ELR (cell line): ENCODE measurements at regions not wholly inside any gene's neighbourhood (a gene's known extent, or its start where the extent isn't known, plus 50 kb on each side); places are given as distances from the start of the nearest gene placed in this dataset.

Source experiments
- DNase-seq: peaks from one replicate; pipeline ENCODE4 v3.0.0-alpha.2; 2015; ENCODE audit warnings: low read depth

DNA sequence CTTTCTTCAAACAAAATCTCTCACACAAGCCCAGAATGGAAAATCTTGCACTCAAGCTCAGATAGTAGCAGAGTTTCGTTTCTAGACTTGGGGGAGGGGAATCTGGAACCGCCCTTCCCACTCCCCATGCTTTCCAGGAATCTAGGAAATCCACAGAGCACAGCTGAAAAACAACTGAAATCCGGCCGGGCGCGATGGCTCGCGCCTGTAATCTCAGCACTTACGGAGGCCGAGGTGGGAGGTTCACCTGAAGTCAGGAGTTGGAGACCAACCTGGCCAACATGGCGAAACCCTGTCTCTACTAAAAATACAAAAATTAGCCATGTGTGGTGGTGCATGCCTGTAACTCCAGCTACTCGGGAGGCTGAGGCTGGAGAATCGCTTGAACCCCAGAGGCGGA is 127.3 kb upstream of the SLC34A2 start:
- no peak for DNase-seq

DNA sequence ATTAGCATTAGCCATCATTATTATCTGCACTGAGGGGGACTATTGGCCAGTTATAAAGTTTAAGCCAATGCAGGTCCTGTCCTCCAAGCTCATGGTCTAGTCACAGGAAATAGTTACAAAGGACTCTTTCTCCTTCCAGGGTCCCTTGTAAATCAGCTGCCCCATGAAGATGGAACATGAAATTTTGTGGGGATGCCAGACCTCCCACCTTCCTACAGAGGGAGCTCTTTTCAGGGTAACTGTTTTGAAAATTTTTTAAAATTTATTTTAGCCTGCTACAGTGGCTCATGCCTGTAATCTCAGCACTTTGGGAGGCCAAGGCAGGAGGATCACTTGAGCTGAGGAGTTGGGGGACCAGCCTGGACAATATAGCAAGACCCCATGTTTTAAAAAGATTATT is 124.4 kb upstream of the SLC34A2 start:
- no peak for DNase-seq

DNA sequence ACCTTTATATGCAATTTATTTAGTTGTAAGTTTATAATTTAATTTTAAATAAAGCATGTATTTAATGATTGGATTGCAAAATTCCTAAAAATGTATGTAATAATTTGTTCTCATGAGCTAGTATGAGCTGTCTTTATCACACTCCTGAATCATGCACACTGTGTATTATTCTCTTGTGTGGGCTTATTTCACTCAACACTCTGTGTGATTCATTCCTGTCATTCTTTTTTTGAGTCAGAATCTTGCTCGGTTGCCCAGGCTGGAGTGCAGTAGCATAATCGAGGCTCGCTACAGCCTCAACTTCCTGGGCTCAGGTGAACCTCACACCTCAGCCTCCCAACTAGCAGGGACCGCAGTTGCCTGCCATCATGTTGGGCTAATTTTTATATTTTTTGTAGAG is 123.1 kb upstream of the SLC34A2 start:
- no peak for DNase-seq

DNA sequence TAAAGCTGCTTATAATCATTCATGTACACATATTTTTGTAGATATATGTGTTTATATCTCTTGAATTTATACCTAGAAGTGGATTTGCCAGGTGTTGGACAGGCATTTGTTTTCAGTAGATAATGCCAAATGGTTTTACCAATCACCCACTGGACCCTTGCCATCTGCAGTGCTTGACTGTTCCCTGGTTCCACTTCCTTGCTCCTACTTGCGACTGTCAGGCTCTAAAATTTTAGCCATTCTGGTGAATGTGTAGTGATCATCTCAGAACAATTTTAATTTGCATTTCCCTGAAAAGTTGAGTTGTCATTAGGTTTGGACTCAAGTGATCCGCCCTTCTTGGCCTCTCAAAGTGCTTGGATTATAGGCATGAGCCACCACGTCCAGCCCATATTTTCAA is 122.4 kb upstream of the SLC34A2 start:
- DNase-seq, result no peak

DNA sequence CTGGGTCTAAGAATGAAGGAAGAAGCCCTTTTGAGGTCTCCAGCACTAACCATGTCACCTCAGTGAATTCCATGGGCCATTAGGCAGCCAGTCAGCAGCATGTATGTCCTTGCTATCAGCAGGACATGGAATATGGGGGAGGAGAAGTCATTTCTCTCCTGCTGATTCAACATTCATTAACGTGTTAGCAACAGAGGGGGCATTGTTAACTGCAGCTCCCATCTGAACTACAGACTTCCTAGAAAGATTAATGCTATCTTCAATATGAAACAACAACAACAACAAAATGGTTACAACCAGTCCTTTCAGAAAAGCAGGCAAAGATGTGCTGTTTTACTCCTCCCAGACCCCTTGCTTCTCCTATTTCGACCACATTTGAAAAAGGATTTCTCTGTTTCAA is 120.4 kb upstream of the SLC34A2 start:
- no peak for DNase-seq

DNA sequence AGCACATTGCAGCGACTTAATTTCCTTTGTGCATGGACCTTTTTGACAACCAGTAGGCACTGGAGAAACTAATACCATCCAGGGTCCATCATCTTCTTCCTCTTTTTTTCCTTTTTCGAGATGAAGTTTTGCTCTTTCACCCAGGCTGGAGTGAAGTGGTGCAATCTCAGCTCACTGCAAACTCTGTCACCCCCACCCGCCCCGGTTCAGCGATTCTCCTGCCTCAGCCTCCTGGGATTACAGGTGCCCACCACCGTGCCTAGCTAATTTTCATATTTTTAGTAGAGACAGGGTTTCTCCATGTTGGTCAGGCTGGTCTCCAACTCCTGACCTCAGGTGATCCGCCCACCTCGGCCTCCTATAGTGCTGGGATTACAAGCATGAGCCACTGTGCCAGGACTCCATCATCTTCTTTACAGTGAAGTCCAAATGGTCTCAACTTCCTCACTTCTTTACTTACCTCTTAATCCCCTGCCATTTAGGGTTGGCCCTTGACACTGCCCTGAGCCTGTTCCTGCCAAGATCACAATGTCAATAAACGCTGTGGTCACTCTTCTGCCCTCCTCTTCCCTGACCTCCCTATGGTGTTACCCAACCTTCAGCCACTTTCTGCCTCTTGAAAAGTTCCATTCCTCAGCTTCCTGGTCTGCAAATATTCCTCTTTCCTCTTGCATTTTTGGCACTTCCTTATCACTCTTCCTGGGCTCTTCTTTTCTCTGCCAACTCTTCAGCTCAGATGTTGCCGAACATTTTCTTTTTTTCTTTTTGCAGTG is 119.8 kb upstream of the SLC34A2 start:
- DNase-seq, result no peak

DNA sequence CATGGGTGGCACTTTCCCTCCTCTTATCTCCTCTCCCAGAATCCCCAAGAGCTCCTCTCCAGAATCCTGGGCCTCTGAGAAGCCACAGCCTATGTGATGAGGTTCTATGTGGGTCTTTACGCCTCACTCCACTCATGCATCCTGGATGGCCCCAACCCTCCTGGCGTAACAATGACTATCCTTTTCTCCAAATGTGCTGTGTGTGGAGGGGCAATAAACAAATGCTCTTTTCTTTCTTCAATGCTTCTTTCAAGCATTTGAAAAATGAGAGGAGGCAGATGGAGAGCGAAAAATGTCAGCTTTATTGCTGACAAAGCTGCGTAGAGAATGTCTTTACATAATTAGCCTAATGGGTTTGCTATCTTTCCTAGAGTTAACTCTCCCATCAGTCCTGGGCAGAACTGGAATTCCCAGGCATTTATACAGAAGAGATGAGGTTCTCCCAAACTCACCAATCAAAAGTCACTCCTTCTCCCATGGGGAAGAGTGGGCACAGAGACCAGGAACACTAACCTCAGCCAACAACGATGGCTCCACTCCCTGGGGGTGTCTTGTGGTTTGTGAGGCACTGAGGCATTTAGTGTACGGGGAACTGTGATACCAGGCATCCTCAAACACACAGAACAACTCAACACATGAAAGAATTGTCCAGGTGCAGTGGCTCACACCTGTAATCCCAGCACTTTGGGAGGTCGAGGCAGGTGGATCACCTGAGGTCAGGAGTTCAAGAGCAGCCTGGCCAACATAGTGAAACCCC is 118.9 kb upstream of the SLC34A2 start:
- DNase-seq, result no peak

DNA sequence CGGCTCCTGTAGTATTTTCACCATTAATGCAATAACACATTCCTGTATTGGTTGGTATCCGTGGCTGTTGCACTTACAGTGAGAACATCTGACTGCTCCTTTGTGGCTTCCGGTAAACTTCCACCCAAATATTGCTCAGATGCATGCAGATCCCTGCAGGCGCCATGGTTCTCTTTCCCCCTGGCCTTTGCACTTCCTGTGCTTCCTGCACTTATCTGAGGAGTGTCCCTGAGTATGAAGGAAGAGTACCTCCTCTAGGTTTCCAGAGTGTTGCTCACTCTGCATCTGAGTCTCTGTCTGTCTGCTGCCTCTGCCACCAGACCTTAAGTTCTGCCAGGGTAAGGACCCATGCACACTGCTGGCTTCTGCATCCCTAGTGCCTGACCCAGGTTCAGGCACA is 117.2 kb upstream of the SLC34A2 start:
- DNase-seq, result no peak

DNA sequence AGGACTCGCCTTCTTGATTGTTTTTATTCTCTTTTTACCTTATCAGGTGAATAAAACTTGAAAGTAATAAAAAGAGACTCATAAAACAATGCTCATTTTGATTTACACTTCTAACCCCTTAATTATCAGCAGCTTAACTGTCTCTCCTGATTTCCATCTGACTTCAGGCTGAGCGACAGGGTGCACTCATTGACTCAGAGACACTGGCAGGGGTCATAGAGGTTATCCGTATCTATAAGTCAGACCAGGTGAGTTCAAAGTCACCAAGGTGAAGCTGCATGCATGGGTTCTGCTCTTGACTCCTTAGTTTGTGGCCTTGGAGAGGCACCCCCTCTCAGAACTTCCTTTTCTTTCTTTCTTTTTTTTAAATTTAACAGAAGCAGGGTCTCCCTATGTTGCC is 116.4 kb upstream of the SLC34A2 start:
- no peak for DNase-seq

DNA sequence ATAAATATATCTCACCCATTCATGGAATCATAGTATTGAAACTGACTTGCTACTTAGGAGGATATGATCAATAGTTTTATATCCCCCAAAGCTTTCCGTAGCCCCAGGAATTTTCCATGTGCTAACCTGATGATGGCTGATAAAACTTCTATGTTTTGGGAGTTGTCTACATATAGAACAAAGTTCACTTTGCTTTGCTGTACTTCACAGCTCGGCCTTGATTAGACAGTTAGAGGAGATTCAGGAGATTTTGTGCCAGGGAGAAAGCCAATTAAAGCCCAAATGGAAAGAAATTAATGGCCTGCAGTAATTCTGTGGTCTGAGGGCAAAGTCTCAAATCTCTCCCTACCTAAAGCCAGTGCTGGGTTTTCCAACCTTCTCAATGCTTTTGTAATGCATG is 114.9 kb upstream of the SLC34A2 start:
- DNase-seq, result no peak

DNA sequence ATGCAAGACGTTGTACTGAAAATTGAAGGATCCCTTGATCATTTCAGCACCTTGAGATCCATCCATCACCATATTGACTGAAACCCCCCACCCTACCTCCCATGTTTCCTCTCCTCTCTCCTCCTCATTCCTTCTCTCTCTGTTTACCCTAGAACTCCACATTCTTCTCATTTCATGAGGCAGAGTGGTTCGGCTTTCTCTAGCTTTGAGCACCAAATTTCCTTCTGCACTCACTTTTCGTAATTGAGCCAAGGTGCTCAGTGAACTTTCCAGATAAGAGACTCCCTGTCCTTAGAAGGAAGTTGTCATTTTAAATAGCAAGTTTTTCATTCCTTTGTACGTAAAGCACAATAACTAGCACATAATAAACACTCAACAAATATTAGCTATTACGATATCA is 108.3 kb upstream of the SLC34A2 start:
- DNase-seq, result no peak

DNA sequence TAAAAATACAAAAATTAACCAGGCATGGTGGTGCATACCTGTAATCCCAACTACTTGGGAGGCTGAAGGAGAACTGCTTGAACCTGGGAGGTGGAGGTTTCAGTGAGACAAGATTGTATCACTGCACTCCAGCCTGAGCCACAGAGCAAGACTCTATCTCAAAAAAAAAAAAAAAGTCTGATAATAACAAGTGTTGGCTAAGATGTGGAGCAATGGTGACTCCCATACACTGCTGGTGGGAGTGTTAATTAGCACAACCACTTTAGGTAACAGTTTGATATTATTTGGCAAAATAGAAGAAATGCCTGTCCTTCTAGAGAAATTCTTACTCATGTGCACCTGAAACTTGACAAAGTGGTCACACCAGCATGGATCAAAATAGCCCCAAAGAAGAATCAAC is 106.2 kb upstream of the SLC34A2 start:
- DNase-seq, result no peak

DNA sequence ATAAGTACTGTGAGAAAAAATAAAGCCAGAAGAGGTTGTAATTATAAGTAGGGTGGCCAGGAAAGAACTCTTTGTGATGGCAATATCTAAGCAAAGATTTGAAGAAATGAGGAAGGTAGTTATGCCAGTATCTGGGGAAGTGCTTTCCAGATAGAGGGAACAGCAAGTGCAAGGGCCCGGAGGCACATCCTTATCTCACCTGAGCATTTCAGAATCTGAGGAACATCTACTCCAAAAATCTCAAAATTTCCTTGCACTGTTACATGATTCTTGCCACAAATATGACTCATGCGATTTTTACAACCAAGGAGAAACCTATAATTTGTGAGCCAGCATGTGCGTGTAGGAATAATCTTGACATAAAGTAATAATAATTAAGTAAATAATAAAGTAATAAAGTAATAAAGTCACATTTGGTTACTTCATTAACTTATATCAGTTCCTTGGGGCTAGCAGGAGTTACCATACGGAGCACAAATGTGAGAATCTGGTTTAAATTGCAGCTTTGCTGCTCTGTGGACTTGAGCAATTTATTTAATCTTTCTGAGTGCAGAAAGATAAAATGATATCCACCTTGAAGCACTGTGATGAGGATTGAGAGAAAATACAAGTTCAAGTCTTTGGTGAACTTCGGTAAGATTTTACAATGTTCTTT is 105.1 kb upstream of the SLC34A2 start:
- DNase-seq, result no peak

DNA sequence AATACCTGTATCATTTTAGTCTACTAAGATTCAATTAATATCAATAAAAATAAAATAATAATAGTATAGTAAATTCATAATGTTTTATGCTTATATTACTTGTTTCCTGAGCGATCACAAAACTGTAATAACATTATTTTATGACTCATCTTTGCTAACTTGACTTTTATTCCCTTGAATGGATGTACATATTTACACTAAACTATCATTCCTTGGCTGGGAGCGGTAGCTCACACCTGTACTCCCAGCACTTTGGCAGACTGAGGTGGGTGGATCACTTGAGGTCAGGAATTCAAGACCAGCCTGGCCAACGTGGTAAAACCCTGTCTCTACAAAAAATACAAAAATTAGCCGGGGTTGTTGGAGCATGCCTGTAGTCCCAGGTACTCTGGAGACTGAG is 104.0 kb upstream of the SLC34A2 start:
- no peak for DNase-seq

DNA sequence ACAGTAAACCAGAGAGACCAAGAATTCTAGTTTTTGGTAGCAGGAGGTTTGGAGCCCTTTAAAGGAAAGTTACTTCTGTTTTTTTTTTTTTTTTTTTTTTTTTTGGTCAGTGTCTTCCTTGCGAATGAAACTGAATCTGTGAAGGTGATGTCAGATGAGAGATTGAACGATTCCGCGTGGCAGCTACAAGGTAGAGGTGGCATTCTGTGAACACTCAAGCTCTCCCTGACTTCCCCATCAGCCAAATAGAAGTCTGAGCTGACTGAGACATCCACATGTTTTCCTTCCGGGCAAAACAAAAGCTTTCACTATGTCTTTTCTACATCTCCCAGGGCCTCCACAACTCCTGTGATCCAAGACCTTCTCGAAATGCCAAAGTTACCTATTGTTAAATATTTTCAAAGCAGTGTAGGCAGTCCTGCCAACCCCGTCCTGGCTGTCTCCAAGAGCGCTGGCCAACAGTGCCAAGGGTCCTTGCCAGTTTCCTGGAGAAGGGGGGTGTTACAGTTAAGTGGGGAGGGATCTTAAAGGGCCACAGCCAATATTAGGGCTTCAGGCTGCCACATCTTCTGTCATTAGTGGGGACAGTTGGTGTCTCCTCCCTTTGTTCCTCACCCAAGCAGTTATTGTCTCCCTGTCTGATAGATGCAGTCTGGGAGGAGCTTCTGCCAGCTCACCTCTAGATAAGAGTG is 102.9 kb upstream of the SLC34A2 start:
- no peak for DNase-seq

DNA sequence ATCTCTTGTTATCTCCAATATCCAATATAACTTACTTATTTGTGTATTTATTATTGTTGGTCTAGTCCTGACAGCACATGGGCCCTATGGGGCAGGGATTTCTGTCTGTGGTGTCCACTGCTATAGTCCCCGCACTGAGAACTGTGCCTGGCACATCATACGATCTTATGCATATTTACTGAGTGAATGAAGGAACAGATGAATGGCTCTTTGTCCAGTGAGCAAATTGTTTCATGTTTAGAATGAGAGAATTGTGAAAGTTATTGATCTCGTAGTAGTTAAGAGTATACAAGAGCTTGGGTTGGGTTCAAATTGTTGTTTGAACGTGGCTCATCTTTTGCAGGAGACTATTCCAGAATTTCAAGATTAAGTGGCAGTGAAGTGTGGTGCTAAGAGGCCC is 96.1 kb upstream of the SLC34A2 start:
- DNase-seq, result no peak

DNA sequence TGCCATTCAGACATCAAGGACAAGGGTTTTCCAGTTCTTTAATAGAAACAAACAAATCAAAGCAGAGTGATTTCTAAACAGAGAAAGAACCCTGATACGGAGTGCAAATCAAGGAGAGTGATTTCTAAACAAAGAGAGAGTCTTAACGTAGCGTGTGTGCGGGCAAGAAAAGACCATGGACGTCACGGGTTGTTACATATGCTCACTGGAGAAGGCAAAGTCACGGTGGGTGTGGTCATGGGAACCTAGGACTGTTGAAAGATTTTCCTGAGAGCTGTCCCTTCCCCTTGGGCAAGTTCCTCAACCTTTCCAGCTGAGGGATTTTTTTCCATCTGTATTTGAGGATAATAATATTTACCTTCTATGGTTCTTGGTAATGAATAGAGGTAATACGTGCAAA is 95.0 kb upstream of the SLC34A2 start:
- DNase-seq, result no peak

DNA sequence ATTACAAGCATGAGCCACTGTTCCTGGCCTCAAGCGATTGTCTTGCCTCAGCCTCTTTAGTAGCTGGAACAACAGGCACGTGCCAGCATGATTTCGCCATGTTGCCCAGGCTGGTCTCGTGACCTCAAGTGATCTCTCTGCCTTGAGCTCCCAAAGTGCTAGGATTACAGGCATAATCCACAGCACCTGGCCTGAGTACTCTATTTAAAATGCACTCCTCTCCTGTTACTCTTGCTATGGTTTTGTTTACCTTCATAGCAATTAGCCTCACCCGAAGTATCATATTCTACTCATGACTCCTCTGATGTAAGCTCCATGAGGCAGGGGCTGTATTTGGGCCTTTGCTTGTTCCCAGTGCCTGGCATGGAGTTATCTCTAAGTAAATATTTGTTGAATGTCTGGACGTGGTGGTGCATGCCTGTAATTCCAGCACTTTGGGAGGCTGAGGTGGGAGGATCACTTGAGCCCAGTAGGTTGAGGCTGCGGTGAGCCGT is 92.5 kb upstream of the SLC34A2 start:
- DNase-seq, result no peak

DNA sequence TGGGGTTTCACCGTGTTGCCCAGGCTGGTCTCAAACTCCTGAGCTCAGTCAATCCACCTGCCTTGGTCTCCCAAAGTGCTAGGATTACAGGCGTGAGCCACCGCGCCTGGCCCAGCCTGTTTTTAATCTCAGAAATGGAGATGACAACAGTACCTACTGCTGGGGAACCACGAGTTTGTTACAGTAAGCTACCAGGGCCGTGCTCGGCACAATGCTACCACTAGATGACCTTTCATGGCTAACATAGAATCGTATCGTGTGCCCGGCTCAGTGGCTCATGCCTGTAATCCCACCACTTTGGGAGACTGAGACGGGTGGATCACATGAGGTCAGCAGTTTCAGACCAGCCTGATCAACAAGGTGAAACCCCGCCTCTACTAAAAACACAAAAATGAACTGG is 90.8 kb upstream of the SLC34A2 start:
- no peak for DNase-seq

DNA sequence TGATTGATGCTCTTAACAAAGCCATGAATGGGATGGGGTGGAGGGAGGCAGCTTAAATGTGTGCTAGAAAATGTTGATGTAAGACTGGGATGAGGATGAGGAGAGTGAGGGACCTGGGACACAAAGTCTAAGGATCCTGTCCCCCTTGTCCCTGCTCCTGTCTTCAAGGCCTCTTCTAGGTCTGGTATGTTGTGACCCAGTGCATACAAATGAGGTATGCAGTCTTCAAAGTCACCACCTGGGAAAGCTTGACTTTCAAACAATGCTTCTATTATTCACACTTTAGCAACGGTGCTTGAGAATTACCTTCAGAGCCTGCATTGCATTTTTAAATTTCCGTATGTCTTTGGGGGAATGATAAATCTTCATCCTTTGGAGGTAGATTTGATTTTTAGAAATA is 88.4 kb upstream of the SLC34A2 start:
- no peak for DNase-seq

DNA sequence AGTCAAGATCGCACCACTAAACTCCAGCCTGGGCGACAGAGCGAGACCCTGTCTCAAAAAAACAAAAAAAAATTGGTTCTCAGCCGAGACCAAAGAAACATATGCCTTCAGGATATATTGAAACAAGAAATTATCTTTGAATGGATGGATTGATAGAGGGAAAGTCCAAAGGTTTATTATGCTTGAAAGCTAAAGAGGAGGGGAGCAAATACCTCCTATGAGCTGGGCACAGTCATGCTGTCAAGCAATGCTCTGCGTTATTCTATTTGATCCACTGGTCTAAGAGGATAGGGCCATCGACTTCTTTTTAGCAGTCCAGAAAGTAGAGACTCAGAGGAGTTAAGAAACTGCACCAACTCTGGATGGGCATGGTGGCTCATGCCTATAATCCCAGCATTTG is 85.9 kb upstream of the SLC34A2 start:
- no peak for DNase-seq

DNA sequence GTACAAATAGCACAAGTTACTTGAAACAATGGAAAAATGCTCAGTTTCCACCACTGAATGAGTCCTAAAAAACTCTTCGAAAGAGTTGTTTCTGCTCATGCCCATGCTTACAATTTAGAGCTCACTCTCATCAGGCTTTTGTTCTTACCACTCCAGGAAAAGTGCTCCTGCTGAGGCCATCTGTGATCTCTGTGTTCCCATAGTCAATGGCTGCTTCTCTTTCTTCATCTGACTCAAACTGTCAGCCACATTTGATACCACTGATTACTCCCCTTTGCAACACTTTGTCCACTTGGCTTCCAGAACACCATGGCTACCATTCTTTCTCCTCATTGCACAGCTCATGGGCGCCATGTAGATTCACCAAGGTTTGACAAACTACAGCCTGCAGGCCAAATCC is 80.0 kb upstream of the SLC34A2 start:
- no peak for DNase-seq

DNA sequence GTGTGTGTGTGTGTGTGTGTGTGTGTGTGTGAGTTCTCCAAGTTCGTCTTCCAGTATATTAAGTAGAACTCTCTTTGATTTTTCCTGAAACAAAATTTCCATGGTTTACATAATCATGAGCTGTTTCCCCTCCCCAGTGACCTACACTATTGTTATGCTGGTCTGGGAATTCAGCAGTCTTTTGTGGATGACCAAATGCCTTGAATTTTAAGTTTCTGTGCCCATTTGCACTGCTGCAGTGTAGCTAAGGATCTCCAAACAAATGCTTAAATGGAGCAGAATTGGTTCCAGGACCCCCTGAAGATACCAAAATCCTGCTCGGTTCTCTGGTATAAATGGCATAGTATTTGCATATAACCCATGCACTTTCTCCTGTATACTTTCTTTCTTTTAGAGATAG is 77.2 kb upstream of the SLC34A2 start:
- DNase-seq, result no peak
